ENCODE measurements at regions not wholly inside any gene's neighbourhood (a gene's known extent, or its start where the extent isn't known, plus 50 kb on each side); places are given as distances from the start of the nearest gene placed in this dataset.

DNA sequence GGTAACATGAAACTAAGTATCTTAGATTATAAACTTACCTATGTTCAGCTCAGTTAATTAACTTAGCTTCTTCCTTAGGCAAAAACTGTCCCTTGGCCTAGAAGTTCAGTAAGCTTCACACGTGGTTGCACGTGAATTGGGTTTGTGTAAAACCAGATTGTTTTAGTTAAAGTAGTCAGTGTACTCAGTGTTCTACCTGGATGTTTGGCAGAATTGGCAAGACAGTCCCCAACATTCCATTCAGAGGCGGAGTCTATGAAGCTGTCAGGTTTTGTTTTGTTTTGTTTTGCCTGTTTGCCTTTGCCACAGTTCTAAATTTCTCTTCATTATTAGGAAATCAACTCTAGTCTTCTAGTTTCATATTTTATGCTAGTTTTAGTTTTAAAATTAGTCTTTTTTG lies 105.3 kb upstream of the ZEB2 start:
- TF ChIP-seq CTCF (IDR thresholded peaks at IDR 0.05) (no peak), EP300 (IDR thresholded peaks at IDR 0.05) (no peak), POLR2AphosphoS5 (IDR thresholded peaks at IDR 0.05) (no peak)

Measured in sigmoid colon (tissue), 4 donors.